CD4-positive, alpha-beta T cell treated with Interleukin-17A for 4 hours (primary cell): ENCODE measurements at regions not wholly inside any gene's neighbourhood (a gene's known extent, or its start where the extent isn't known, plus 50 kb on each side); places are given as distances from the start of the nearest gene placed in this dataset.
"Not testable (repeated sequence)": the region's sequence is repeated elsewhere in the genome, so short reads cannot be mapped to it uniquely, and the experiment has no call there.

Source experiments
- DNase-seq: peaks from one replicate; pipeline ENCODE4 v3.0.0-alpha.2; 2020; ENCODE audit warnings: mixed read lengths

DNA sequence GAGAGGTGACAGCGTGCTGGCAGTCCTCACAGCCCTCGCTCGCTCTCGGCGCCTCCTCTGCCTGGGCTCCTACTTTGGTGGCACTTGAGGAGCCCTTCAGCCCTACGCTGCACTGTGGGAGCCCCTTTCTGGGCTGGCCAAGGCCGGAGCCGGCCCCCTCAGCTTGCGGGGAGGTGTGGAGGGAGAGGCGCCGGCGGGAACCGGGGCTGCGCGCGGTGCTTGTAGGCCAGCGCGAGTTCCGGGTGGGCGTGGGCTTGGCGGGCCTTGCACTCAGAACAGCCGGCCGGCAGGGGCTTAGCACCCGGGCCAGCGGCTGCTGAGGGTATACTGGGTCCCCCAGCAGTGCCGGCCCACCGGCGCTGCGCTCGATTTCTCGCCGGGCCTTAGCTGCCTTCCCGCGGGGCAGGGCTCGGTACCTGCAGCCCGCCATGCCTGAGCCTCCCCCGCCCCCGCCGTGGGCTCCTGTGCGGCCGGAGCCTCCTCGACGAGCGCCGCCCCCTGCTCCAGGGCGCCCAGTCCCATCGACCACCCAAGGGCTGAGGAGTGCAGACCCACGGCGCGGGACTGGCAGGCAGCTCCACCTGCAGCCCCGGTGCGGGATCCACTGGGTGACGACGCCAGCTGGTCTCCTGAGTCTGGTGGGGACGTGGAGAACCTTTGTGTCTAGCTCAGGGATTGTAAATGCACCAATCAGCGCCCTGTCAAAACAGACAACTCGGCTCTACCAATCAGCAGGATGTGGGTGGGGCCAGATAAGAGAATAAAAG is 661.0 kb downstream of the ETNK1 start:
- DNase-seq = not testable (repeated sequence)

DNA sequence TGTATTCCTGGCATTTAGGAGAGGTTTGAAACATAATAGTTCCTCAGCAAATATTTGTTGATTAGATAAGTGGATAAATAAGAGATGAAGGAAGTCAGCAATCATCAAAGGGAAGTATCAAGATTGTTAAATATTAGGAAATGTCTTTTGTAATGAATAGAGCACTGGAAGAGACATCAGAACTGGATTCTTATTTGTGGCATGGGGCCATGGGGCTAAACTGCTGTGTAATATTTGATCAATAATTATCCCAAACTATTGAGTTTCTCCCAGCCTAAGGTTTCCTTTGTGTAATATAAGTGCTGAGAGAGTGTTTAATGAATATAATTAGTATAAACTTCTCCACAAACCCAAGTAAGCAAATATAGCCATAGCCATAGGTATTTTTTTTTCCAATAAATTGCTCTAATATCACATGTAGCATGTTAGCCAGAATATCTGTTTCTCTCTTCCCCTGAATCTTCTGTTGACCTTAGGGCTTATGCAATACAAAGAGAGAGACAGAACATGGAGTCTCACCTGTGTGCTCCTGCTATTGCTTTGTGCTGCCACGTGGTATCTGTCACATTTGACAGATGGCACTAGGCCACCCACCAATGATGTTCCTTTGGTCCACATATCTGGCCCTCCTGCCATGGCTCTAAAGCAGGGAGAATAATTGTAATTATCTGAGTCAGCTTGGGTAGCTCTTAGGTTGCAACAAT is 658.7 kb downstream of the SOX5 start:
- DNase-seq = no peak

DNA sequence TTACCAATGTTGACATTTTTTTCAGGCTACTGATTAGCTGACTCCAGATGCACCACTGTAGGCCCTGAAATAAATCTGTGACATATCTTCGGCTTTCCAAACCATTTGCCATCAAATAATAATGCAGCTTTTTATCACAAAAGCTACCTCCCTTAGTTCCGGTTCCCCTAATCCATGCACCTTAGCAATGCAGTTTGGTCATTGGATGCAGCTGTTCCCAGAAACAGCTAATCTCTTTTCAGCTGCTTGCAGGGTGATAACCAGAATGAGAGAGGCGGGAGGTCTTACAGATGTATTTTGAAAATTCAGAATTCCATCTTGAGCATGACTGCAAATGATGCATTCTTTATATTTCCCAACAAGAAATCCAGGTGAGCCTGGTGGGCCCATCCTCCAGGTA is 646.2 kb downstream of the SOX5 start:
- no peak for DNase-seq

DNA sequence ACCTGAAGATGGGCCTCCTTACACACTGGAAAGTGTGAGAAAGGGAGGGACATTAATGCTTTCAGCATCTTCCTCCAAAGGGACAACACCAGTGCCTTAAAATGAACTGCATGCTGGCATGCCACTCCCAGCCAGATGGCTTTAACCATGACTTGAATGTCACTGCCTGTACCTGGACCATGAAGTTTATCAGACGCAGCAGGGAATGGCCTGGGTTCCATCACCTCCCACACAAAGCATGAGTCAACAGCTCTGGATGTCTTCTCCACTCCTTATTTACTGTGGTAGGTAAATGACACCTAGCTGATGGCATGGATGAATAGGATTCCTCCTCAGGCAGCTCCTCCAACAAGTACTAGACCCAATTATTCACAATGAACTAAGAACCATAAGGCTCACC is 645.6 kb downstream of the SOX5 start:
- no peak for DNase-seq

DNA sequence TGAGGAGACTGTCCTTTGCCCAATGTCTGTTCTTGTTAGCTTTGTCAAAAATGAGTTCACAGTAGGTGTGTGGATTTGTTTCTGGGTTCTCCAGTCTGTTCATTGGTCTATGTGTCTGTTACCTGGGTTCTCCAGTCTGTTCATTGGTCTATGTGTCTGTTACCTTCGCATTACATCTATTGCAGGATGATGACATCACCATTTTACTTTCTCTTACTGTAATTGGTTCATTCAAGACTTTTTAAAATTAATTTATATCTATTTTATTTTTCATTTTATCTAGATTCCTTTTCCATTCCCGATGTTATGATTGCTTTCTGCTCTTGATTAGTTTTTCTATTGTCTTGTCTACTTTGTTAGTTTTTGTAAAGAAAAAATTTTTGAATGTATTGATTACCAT is 615.5 kb downstream of the SOX5 start:
- no peak for DNase-seq

DNA sequence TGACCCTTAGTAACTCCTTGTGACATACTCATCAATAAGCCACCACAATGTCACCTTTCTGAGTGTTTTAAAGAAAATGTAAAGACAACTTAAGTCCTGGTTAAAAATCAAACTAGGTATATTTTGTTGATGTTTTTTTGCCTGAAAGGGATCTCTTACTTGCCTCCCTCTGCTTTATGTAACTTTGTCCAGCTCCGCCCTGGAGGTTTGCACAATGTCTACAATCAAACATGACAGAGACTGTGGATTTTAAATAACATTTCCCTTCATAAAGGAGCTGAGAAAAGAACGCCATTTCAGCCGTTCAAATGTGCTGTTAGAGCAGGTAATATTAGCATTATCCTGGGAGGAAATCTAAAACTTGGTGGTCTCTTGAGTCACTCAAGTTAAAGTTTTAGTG is 613.9 kb downstream of the SOX5 start:
- no peak for DNase-seq

DNA sequence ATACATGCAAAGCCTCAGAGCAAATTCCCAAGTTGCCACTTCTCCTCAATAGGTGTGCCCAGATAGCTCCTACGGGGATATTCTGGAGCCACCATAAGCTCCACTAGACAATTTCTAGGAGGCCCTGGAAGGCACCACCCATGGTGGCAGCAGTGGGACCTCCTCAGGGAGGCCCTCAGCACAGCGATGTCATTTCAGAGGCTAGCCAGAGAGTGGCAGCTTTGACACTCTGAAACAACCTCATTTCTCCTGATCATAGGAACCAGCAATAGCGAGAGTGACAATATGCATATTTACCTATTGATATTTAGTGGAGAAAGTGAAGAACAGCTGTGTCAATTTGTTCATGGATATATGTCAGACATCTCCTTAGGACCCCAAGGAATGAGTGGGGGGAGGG is 612.3 kb downstream of the SOX5 start:
- no peak for DNase-seq

DNA sequence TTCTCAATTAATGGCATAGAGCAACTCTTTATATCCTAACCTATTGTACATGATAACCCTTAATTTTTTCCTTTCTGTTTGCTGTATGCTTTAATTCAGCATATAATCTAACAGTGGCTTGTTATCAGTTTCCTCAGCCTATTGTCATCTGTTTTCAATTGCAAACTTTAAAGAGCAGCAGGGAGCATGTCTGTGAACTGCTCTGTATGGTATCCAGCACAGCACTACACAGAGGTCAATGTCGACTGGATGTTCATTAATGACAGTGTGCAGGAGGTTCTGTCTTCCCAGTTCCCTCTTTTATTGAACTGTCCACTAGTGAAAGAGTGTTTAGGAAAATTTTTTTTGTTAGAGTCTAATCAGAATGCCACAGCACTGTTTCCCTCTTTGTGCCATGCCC is 609.1 kb downstream of the SOX5 start:
- DNase-seq = no peak

DNA sequence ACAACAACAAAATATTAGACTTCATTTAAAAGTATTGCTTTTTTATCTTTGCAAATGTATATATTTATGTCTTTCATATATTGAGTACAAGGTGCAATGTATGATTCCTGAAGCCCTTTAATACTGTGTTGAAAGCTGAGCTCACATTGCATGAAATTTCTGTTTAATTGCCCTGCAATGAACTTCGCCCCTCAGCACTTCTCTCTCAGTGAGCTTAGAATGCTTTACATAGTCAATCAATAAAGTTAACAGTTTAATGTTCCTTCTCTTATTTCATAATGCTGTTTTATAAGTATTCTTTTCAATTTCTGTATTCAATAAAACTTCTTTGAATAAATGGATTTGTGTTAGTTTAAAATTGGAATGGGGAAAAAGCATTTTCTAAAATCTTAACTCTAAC is 607.1 kb downstream of the SOX5 start:
- DNase-seq = no peak

DNA sequence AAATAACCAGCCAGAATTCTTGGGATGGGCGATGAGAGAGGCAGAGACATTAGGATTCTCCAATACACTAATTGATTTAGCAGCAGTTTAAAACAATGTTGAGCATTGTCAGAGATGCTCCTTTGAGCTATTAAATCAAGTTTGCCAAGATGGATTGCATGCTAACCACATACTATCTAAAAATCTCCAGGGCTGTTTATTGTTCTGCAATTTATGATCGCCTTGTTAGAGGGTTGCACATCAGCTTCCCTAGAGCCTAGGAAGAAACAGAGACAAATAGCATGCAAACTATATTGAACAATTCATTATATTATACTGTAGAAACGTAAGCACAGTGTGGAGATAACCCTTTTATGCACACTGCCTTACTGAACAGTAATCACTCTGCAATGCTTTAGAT is 599.9 kb downstream of the SOX5 start:
- no peak for DNase-seq

DNA sequence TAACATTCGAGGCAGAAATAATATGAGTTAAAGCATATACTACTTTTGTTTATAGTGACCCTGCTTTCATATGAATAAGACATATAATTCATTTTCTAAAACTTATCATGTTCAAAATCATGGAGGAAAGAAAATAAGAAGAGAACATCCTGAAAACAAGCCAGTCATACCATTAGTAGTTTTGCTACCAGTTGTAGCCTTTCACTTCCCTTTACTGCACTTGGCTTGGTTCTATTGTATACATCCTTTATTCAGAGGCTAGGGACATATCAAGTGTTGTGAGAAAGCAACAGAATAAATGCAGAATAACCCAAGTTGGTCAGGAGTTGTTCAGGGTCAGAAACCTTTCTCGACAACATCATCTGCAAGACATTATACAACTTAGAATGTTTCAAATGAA is 598.7 kb downstream of the SOX5 start:
- DNase-seq = no peak

DNA sequence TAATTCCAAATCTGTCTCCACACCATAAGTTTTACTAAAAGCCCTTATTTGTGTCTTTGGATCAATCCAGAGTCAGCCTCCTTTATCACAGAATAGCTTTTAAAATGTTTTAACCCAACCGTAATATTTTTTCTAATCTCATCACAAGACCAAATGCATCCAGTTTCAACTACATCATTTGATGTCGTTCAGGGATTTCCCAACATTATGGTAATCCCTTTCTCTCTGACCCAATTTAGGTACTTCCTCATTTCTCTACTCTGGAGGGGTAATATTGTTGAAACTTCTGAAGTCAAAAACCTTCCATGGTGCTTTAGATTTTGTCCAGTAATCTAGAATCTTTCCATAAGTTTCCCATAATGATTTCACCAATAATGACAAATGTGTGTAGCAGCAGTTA is 596.8 kb downstream of the SOX5 start:
- no peak for DNase-seq

DNA sequence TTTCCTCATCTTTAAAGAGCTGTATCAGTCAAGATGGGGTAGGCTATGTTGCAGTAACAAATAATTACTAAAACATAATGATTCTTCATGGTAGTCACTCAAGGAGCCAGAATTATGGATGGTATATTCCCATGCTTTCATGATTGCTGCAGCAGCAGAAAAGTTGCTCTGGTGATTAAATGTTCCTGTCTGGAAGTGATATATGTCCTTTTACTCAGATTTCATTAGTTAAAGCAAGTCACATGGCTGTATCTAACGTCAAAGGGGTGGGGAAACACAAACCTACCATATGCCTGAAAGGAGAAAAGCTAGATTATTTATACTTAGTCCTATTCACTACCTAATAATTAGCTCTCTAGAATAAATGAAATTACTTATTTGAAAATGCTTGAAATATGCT is 594.7 kb downstream of the SOX5 start:
- DNase-seq = no peak

DNA sequence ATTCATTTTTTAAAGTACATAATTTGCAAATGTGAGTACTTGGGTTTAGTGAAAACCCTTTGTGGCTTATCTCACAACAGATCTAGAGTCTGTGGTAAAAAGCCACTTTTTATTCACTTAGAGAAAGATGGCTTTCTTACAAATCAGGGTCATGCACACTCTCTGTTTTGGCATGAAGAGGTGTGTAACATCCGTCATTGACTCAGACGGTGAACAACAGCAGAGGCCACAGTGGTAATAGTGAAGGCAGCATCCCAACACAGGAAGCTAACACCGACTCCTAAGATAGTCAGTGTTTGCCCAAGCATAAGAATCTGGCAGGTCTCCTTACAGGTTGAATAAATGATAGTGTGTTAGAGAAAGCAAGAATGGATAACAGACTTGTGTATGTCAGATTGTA is 593.0 kb downstream of the SOX5 start:
- no peak for DNase-seq

DNA sequence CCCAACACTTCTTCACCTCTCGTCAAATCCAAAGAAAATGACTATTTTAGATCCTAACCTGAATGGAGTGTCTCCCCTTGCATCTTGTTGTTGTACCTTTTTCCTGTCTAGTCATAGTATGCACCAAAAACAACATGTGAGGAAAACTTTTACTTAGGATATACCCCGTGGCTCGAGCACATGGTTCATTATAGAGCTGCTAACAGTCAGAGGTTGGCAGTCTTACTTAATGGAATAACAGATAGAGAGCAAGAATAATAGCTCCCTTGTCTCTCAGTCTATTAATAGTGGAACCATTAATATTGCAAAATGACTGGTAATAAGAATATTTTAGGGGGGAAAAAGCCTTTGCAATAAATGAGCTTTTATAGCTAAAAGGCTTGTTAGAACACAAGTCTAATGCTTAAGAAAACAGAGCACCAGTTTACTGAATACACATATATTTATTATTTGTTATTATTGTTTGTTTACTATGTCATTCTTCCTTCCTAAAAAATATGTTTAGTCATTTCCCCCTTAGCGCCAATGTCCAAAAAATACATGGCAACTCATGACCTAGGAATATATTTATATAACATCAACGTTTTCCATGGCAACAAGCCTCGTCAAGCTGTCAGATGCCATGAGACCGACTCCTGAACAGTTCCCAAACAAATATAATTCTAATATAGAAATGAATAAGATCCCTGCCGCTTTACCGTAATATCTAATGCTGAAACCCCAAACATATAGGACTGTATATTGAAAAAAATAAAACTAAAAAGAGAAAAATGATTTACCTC is 592.4 kb downstream of the SOX5 start:
- DNase-seq = no peak

DNA sequence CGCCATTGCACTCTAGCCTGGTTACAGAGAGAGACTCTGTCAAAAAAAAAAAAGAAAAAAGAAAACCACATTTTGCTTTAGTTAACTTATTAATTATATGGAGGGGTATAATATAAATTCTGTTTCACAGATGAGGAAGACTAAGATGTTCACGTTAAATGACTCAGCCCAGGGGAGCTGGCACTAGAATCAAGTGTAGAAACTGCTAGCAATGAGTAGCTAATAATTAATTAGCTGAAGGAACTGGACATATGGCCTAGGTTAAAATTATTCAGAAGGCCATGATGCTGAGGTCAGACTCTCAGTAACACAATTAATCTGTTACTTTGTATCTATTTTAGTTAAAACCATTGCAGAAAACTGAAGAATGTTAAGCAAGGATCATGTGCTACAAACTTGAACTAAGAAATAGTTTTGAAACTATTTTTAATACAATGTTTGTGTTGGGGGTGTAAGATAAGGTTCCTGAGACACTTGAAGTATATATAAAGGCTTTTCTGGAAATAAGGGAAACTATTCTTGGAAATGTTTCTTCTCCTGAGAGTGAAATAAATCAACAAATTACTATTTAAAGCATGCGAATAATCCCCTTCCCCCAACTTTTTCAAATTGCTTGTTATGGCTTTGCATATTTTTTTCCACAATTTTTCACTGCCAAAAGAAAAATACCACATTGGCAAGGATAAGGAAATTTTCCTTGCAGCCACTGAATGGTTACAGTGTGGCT is 589.3 kb downstream of the SOX5 start:
- no peak for DNase-seq

DNA sequence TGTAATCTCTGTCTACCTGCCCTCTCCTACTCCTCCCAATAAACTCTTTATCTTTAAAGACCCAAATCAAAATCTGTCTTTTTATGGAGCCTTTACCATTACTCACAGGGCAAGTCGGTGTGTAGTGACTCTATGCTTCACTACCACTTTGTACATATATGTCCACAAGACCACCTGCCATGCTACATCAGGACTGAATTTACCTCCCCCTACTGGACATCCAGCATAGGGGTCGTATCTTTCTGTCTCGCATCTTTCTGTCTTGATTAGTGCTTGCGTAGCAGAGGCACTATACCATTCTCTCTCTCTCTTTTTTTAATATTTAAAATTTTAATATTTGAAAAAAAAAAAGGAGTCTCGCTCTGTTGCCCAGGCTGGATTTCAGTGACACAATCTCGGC is 587.5 kb downstream of the SOX5 start:
- no peak for DNase-seq

DNA sequence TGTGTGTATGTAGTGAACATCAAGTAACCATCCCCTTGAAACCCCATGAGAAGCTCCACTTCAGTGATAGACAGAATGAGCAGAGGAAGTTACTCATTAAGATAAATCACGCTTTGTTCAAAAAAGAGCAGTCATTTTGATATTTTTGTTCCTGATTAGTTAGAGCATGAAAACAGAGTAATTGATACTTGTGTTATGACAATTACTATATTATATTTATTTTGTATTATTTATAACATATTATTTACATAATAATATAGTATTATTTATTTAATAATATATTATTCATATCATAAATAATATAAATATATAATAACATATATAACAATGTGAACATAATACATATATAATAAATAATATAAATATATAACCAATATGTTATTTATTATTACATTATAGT is 580.9 kb downstream of the SOX5 start:
- no peak for DNase-seq

DNA sequence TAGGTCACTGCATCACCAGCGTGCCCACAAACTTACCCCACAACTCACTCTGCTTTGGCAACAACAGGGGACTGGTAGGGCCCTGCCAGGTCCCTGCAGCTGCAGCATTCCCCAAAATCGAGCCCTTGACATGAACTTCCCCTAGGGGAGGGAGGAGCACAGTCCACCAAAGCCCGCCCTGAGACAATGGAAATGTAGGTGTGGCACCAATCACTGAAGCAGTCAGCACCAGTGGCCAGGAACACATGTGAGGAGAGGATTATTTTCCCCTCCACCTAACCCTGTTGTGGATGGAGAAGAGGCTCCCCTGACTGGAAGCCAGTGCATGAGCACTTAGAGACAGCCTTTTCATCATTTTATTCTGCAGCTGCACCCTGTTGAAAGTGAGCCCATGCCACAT is 573.8 kb downstream of the SOX5 start:
- DNase-seq = no peak

DNA sequence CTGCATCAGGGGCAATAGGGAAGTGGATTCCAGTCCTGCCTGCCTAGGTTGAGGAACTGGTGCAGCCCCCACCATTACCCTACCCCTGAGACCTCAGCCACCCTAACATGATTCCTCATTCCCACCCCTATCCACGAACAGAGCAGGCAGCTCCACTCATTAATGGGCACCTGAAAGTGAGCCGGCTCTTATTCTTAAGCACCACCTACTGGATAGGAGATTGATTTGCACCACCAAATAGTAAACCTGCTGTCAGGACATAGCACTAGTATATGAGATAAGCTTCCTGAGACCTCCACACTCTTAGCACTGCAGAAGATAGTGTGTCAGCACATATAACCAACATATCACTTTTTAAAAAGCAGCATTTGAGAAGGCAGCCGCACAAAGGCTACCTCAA is 573.2 kb downstream of the SOX5 start:
- no peak for DNase-seq

DNA sequence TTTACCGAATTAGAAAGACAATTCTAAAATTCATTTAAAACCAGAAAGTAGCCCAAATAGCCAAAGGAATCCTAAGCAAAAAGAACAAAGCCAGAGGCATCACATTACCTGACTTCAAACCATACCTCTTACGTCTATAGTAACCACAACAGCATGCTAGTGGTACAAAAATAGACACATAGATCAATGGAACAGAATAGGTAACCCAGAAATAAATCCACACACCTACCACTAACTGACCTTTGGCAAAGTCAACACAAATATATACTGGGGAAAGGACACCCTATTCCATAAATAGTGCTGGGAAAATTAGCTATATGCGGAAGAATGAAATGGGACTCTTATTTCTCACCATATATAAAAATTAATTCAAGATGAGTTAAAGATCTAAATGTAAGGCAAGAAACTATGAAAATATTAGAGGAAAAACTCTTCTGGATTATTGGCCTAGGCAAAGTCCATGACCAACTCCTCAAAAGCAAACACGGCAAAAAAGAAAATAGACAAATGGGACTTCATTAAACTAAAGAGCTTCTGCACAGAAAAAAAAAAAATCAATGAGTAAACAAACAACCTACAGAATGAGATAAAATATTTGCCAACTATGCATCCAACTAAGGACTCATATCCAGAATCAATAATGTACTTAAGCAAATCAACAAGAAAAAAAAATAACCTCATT is 568.9 kb downstream of the SOX5 start:
- no peak for DNase-seq

DNA sequence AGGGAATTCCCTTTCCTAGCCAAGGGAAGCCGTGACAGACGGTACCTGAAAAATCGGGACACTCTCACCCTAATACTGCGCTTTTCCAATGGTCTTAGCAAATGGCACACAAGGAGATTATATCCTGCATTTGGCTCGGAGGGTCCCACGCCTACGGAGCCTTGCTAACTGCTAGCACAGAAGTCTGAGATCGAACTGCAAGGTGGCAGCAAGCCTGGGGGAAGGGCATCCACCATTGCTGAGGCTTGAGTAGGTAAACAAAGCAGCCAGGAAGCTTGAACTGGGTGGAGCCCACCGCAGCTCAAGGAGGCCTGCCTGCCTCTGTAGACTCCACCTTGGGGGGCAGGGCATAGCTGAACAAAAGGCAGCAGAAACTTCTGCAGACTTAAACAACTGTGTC is 560.6 kb downstream of the SOX5 start:
- DNase-seq = not testable (repeated sequence)

DNA sequence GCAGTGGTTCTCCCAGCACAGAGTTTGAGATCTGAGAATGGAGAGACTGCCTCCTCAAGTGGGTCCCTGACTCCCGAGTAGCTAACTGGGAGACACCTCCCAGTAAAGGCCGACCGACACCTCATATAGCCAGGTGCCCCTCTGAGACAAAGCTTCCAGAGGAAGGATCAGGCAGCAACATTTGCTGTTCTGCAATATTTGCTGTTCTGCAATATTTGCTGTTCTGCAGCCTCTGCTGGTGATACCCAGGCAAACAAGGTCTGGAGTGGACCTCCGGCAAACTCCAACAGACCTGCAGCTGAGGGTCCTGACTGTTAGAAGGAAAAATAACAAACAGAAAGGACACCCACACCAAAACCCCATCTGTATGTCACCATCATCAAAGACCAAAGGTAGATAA is 560.2 kb downstream of the SOX5 start:
- DNase-seq = not testable (repeated sequence)
